Jurkat, Clone E6-1 (cell line): ENCODE measurements at regions not wholly inside any gene's neighbourhood (a gene's known extent, or its start where the extent isn't known, plus 50 kb on each side); places are given as distances from the start of the nearest gene placed in this dataset.
"Not testable (repeated sequence)": the region's sequence is repeated elsewhere in the genome, so short reads cannot be mapped to it uniquely, and the experiment has no call there.

Source experiments
- DNase-seq: peaks from one replicate; pipeline ENCODE4 v3.0.0-alpha.2; 2011; ENCODE audit warnings: low read depth, low spot score
- H3K4me3 ChIP-seq: 2 replicates; pipeline ENCODE4 v1.5.1; 2011; ENCODE audit warnings: mild to moderate bottlenecking, low read length, control low read depth, moderate library complexity

GRCh38 chr5:116876240-116876840, 301.7 kb upstream of the SEMA6A start:
- DNase-seq = no peak
- H3K4me3 ChIP-seq = no peak overlapping the region

DNA sequence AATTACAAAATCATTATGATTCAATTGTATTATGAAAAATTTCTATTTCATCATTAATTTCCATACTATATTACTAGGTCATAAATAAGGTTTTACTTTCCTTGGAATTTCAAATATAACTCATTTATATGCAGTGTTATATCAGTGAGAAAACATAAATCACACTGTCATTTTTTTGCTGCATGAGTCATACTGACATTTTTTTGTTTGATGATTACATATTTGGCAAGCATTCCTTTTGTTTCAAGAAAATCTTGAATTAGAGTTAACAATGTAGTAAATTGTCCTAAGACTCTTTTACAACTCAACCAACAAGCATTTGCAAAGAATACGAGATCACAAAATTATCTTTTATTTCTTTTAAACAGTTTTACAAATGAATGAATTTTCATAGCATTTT, 298.4 kb upstream of the SEMA6A start:
- H3K4me3 ChIP-seq = no peak overlapping the region
- no peak for DNase-seq

- no peak for DNase-seq
- H3K4me3 ChIP-seq = no peak overlapping the region
Observed at GRCh38 chr5:116872486-116872885, 297.9 kb upstream of the SEMA6A start.

DNA sequence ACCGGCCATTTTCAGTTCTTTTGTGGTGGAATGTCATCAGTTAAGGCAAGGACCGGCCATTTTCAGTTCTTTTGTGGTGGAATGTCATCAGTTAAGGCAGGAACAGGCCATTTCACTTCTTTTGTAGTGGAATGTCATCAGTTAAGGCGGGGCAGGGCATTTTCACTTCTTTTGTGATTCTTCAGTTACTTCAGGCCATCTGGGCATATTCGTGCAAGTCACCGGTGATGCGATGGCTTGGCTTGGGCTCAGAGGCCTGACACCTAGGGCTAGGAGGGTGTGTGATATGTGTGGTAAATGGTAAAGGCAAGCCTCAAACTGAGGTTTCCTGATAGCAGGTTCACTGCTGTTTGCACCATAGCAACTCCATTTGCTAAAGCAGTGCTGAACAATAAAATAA, 293.2 kb upstream of the SEMA6A start:
- not testable (repeated sequence) for DNase-seq, H3K4me3 ChIP-seq

DNA sequence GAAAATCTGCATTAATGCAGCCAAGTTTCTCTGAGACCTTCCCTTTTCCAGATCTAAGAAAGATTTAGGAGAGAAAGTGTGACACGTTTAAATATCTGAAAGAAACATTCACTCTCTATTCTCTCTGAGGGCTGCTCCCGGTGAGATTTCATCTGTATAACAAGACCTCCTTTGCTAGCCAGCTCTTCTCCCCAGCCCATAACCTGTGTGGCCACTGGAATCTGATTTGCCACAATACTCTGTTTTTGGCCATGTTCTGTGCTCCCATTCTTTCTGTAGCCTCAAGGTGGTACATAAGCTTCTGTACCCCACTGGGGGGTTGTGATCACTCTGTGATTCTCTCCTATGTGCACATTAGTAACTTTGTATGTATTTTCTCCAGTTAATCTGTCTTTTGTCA, 291.0 kb upstream of the SEMA6A start:
- H3K4me3 ChIP-seq = no peak overlapping the region
- DNase-seq = no peak

DNA sequence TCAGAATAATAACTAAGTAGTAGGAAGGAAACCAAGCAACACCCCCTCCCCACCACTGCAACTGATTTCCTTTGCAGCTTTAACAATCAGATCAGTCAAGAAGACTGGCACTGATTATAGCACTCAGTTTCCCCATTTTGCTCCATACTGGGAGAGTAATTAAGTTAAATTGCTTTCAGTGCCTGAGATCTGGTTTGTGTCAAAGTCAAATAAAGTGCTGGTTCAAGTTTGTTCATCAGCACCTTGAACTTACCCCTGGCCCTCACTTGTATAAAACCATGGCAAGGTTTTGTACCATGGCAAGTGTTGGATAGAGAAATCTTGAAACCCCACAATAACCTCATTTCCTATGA, 290.2 kb upstream of the SEMA6A start:
- no peak for DNase-seq
- no peak overlapping the region for H3K4me3 ChIP-seq

DNA sequence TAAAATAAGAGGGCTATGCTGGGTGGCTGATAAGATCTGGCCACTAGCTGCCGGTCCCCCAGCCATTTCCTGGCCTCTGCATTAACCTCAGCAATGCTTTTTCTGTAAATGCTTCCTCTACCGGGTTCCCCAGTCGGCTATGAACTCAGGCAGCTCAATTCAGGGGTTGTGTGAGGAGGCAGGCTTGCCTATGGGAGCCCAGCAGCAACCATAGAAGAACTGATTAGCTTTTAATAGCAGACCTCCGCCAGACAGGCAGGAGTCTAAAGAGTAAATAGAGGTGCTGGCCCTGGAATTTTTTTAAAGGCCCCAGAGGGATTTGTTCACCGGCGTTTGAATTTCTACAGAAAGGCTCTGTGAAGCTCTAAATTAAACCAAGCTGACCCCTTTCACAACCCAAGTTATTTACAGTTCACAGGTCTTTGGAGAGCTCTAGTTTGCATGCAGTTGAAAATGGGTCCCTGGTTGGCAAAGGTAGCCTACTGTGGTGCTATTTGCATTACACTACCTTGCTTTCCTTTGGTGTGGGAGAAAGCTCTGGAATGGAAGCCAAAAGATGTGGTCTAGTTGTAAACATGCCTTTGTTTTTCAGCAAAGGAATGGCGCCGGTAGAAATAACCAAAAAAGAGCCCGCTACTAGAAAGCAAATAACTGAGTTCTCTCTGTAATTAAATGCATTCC, 289.7 kb upstream of the SEMA6A start:
- H3K4me3 ChIP-seq = no peak overlapping the region
- DNase-seq = no peak

- no peak overlapping the region for H3K4me3 ChIP-seq
- no peak for DNase-seq
Observed at GRCh38 chr5:116862632-116863455, 288.2 kb upstream of the SEMA6A start.

GRCh38 chr5:116861666-116862065, 287.0 kb upstream of the SEMA6A start:
- H3K4me3 ChIP-seq = no peak overlapping the region
- no peak for DNase-seq

GRCh38 chr5:116861097-116861496, 286.5 kb upstream of the SEMA6A start:
- no peak overlapping the region for H3K4me3 ChIP-seq
- no peak for DNase-seq

DNA sequence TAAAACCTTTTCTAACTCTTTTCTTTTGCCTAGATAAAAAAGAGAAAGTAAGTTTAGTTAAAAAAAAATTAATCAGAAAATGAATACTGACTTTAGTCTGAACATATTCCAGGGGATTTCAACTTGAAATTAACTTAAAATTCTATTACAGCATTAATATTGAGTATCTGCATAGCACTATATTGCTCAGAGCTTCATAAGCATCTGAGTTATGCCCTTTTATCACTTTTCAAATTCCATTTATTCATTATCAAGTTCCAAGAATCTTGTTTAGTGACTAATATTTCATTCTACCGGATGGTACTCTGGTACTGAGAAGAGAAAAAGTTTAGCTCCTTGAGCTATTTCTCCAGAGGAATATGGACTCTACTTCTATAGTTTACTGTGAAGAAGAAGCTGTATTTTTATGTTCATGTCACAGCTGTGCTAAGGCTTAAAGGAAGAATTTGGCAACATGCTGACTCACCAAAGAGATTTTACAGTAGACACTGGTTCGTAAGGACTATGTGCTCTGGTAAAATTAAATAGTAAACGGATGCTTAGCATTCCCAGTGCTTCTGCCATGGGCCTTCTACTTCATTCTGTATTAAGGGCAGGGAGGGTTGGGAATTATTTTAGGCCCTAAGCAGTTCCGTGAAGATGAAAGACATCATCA, 285.2 kb upstream of the SEMA6A start:
- no peak overlapping the region for H3K4me3 ChIP-seq
- no peak for DNase-seq

GRCh38 chr5:116858705-116859333, 284.2 kb upstream of the SEMA6A start:
- DNase-seq = peak; percentile 29
- H3K4me3 ChIP-seq = no peak overlapping the region

DNA sequence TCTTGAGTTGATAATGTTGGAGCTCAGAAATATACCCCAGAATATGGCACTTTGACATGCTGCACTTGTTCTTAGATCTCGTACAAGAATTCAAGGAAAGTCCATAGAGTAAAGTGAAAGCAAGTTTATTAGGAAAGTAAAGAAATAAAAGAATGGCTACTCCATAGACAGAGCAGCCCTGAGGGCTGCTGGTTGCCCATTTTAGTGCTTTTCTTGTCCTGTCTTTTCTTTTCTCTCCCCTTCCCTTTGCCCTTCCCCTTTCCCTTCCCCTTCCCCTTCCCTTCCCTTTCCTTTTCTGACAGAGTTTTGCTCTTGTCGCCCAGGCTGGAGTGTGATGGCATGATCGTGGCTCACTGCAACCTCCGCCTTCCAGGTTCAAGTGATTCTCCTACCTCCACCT, 283.4 kb upstream of the SEMA6A start:
- not testable (repeated sequence) for H3K4me3 ChIP-seq, DNase-seq

- no peak overlapping the region for H3K4me3 ChIP-seq
- no peak for DNase-seq
Observed at GRCh38 chr5:116856271-116856670, 281.6 kb upstream of the SEMA6A start.

GRCh38 chr5:116853992-116854391, 279.4 kb upstream of the SEMA6A start:
- no peak overlapping the region for H3K4me3 ChIP-seq
- no peak for DNase-seq

DNA sequence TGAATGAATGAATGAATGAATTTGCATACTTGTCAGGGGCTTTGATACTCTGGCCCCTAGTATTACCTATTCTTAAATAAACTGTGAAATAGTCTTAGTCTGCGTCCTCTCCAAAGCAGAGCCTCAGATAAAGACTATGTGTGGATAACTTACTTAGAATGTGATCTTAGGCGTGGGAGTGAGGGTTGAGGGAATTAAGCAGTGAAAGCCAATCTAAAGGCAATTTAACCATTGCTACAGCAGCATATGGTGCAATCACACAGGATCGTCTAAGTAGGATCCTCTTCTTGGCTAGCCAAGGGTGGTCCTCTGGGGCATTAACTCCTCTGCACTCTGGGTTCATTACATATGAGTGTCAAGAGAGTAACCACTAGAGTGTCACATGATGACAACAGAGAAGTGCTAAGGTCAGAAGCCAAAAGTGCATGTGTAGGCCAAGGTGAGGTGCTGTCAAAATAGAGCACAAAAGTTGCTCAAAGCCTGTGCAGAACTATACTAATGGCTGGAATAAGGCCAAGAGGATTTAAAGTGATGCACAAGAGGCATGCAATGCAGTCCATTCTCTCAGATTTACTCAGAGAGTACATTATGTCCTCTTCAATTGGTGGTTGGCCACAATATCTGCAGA, 274.4 kb upstream of the SEMA6A start:
- DNase-seq = no peak
- H3K4me3 ChIP-seq = no peak overlapping the region

DNA sequence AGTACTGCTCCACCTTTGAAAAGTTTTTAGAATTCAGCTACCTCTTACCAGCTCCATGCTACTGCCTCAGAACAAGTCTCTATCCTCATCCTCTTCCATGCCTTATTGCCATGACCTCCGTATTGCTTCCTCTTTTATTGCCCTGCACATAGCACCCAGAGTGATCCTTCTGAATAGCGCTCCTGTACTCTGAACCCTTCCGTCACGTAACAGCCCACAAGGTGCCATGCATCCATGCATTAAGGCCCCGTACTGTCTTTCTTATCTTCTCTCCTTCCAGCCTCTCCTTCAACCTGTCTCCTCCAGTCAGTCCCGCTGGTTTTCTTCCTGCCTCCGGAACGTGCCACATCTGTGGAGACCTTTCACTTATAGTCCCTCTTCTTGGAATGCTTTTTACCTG, 273.3 kb upstream of the SEMA6A start:
- no peak for DNase-seq

GRCh38 chr5:116844015-116844414, 269.4 kb upstream of the SEMA6A start:
- DNase-seq = no peak
- no peak overlapping the region for H3K4me3 ChIP-seq

More for the DNA sequence above, 273.3 kb upstream of the SEMA6A start:
- no peak overlapping the region for H3K4me3 ChIP-seq

DNA sequence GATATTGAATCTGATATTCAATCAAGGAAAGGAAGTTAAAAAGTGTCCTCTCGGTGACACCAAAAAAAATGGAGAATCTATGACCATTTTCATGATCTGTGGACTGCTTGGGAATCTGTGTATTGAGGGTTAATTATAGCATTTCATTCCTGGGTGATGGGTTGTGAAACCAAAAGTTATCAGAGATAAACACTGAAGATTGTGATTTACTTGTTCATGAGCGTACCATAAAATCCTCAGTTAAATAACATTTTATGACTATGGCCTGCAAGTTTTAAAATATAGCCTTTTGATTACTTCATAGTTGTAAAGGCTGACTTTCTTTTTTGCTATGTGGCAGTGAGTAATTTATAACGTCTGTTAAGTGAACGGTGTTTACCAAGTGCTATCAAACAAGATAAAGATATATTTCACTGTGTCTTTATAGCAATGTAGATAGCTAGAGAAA, 267.9 kb upstream of the SEMA6A start:
- no peak overlapping the region for H3K4me3 ChIP-seq
- DNase-seq = no peak
